ENCODE measurements at regions not wholly inside any gene's neighbourhood (a gene's known extent, or its start where the extent isn't known, plus 50 kb on each side); places are given as distances from the start of the nearest gene placed in this dataset.

GRCh38 chr17:57187391-57187790 lies 68.9 kb upstream of the MSI2 start:
- H3K18ac ChIP-seq (ENCODE audit: low read length) = no peak overlapping the region
- H3K9me3 ChIP-seq (ENCODE audit: insufficient read depth, low read depth, low read length) = no peaks in the 10 kb centered on the region
- no peak overlapping the region for H2AK5ac ChIP-seq (ENCODE audit: low read length)
- H3K4me2 ChIP-seq (ENCODE audit: low read length) = no peak overlapping the region
- H2AFZ ChIP-seq (ENCODE audit: insufficient read depth, low read length, poor library complexity) = no peak overlapping the region
- H3K27ac ChIP-seq (ENCODE audit: low read depth, low read length) = no peak overlapping the region
- no peak overlapping the region for H2BK120ac ChIP-seq (ENCODE audit: insufficient read depth, low read length, poor library complexity)
- H4K8ac ChIP-seq (ENCODE audit: low read depth, low read length) = no peak overlapping the region
- H3K14ac ChIP-seq (ENCODE audit: low read length) = no peak overlapping the region
- H3K4me1 ChIP-seq (ENCODE audit: control insufficient read depth in 1 of 2, insufficient read depth in 2 of 2, low read length in 2 of 2) = peaks cover 2 to 3% of the 10 kb centered on the region in 2 experiments
- no peak overlapping the region for H2BK5ac ChIP-seq (ENCODE audit: low read depth, low read length, poor library complexity)
- no peak overlapping the region for H2BK12ac ChIP-seq (ENCODE audit: low read length)
- no peaks in the 10 kb centered on the region for H3K79me1 ChIP-seq (ENCODE audit: low read length)
- no peak overlapping the region for H3K4me3 ChIP-seq (ENCODE audit: low read depth, low read length)
- H3K36me3 ChIP-seq (ENCODE audit: control insufficient read depth in 1 of 2, insufficient read depth in 2 of 2, low read length in 2 of 2) = no peaks in the 10 kb centered on the region
- no peaks in the 10 kb centered on the region for H3K79me2 ChIP-seq (ENCODE audit: control insufficient read depth, insufficient read depth, low read length, poor library complexity)
- no peak overlapping the region for H4K91ac ChIP-seq (ENCODE audit: low read depth, low read length)
- H3K23ac ChIP-seq (ENCODE audit: low read length) = no peak overlapping the region
- no peak overlapping the region for H3K9ac ChIP-seq (ENCODE audit: low read length)
- H4K12ac ChIP-seq (ENCODE audit: low read depth, low read length) = no peak overlapping the region
- H3K27me3 ChIP-seq (ENCODE audit: insufficient read depth, low read length) = no peaks in the 10 kb centered on the region
- no CpG with 5 or more reads among the region's 5 CpGs for WGBS (ENCODE audit: extremely low coverage, insufficient coverage, insufficient read length)
- no peak for DNase-seq
- H3K4ac ChIP-seq (ENCODE audit: low read depth, low read length) = no peak overlapping the region

DNA sequence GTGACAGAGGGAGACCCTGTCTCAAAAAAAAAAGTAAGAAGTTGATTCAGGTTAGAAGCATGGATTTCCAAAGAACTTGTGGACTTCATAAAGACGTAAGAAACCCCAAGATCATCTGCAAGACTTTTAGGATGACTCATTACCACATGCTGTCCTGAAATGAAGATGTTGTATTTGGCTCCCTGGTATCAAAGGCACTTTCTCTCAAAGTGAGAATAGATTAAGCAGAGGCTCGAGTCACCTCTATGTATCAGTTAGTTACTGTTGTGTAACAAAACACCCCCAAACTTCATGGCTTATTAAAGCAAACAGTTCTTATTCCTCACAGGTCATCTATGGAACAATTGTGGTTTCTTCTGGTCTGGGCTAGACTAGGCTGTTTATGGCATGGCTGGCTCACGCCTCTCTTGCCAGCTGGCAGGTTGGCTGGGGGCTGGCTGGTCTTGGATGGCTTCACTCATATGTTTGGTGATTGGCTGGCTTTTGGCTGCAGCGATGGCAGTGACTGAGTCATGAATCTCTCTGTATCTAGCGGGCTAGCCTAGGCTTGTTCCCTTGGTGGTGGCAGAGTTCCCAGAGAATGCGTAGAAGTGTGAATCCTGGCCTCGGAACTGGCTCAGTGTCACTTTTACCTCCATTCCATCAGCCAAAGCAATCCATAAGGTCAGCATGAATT lies 60.4 kb upstream of the MSI2 start:
- H4K12ac ChIP-seq (ENCODE audit: low read depth, low read length) = no peak overlapping the region
- no peaks in the 10 kb centered on the region for H3K79me2 ChIP-seq (ENCODE audit: control insufficient read depth, insufficient read depth, low read length, poor library complexity)
- no peaks in the 10 kb centered on the region for H3K4me1 ChIP-seq (ENCODE audit: control insufficient read depth in 1 of 2, insufficient read depth in 2 of 2, low read length in 2 of 2)
- no peak overlapping the region for H3K14ac ChIP-seq (ENCODE audit: low read length)
- no peak overlapping the region for H3K23ac ChIP-seq (ENCODE audit: low read length)
- no CpG with 5 or more reads among the region's 7 CpGs for WGBS (ENCODE audit: extremely low coverage, insufficient coverage, insufficient read length)
- H3K4ac ChIP-seq (ENCODE audit: low read depth, low read length) = no peak overlapping the region
- no peak overlapping the region for H4K91ac ChIP-seq (ENCODE audit: low read depth, low read length)
- no peak overlapping the region for H3K4me3 ChIP-seq (ENCODE audit: low read depth, low read length)
- H3K36me3 ChIP-seq (ENCODE audit: control insufficient read depth in 1 of 2, insufficient read depth in 2 of 2, low read length in 2 of 2) = no peaks in the 10 kb centered on the region
- no peak overlapping the region for H2BK5ac ChIP-seq (ENCODE audit: low read depth, low read length, poor library complexity)
- DNase-seq = no peak
- no peak overlapping the region for H4K8ac ChIP-seq (ENCODE audit: low read depth, low read length)
- no peak overlapping the region for H2AK5ac ChIP-seq (ENCODE audit: low read length)
- H3K4me2 ChIP-seq (ENCODE audit: low read length) = no peak overlapping the region
- peaks cover 6% of the 10 kb centered on the region for H3K9me3 ChIP-seq (ENCODE audit: insufficient read depth, low read depth, low read length)
- H3K27me3 ChIP-seq (ENCODE audit: insufficient read depth, low read length) = no peaks in the 10 kb centered on the region
- no peak overlapping the region for H3K9ac ChIP-seq (ENCODE audit: low read length)
- no peak overlapping the region for H3K27ac ChIP-seq (ENCODE audit: low read depth, low read length)
- no peak overlapping the region for H2BK120ac ChIP-seq (ENCODE audit: insufficient read depth, low read length, poor library complexity)
- H2AFZ ChIP-seq (ENCODE audit: insufficient read depth, low read length, poor library complexity) = no peak overlapping the region
- no peak overlapping the region for H3K18ac ChIP-seq (ENCODE audit: low read length)
- H3K79me1 ChIP-seq (ENCODE audit: low read length) = no peaks in the 10 kb centered on the region
- H2BK12ac ChIP-seq (ENCODE audit: low read length) = no peak overlapping the region

- WGBS (ENCODE audit: extremely low coverage, insufficient coverage, insufficient read length) = no CpG with 5 or more reads among the region's 5 CpGs
- Histone ChIP-seq H3K27me3 (ENCODE audit: insufficient read depth, low read length) (no peaks in the 10 kb centered on the region), H4K91ac (ENCODE audit: low read depth, low read length) (no peak overlapping the region), H3K23ac (ENCODE audit: low read length) (no peak overlapping the region), H3K36me3 (ENCODE audit: control insufficient read depth in 1 of 2, insufficient read depth in 2 of 2, low read length in 2 of 2) (no peaks in the 10 kb centered on the region), H4K8ac (ENCODE audit: low read depth, low read length) (no peak overlapping the region), H2BK12ac (ENCODE audit: low read length) (no peak overlapping the region), H3K79me1 (ENCODE audit: low read length) (no peaks in the 10 kb centered on the region), H2BK5ac (ENCODE audit: low read depth, low read length, poor library complexity) (no peak overlapping the region), H3K9ac (ENCODE audit: low read length) (peak overlapping the region; percentile 56), H3K4me3 (ENCODE audit: low read depth, low read length) (no peak overlapping the region), H3K27ac (ENCODE audit: low read depth, low read length) (no peak overlapping the region), H3K9me3 (ENCODE audit: insufficient read depth, low read depth, low read length) (peaks cover 6% of the 10 kb centered on the region), H2AFZ (ENCODE audit: insufficient read depth, low read length, poor library complexity) (no peak overlapping the region), H3K4me2 (ENCODE audit: low read length) (no peak overlapping the region), H3K4me1 (ENCODE audit: control insufficient read depth in 1 of 2, insufficient read depth in 2 of 2, low read length in 2 of 2) (no peaks in the 10 kb centered on the region), H2BK120ac (ENCODE audit: insufficient read depth, low read length, poor library complexity) (no peak overlapping the region), H3K4ac (ENCODE audit: low read depth, low read length) (no peak overlapping the region), H4K12ac (ENCODE audit: low read depth, low read length) (no peak overlapping the region), H2AK5ac (ENCODE audit: low read length) (no peak overlapping the region), H3K79me2 (ENCODE audit: control insufficient read depth, insufficient read depth, low read length, poor library complexity) (no peaks in the 10 kb centered on the region), H3K14ac (ENCODE audit: low read length) (no peak overlapping the region), H3K18ac (ENCODE audit: low read length) (no peak overlapping the region)
- DNase-seq = no peak
These were observed 58.8 kb upstream of the MSI2 start for GRCh38 chr17:57197466-57198071.

- H2AK5ac ChIP-seq (ENCODE audit: low read length) = no peak overlapping the region
- H3K4me2 ChIP-seq (ENCODE audit: low read length) = no peak overlapping the region
- H2BK12ac ChIP-seq (ENCODE audit: low read length) = no peak overlapping the region
- H3K4me3 ChIP-seq (ENCODE audit: low read depth, low read length) = no peak overlapping the region
- H4K91ac ChIP-seq (ENCODE audit: low read depth, low read length) = no peak overlapping the region
- H2AFZ ChIP-seq (ENCODE audit: insufficient read depth, low read length, poor library complexity) = no peak overlapping the region
- no peaks in the 10 kb centered on the region for H3K79me1 ChIP-seq (ENCODE audit: low read length)
- H3K4me1 ChIP-seq (ENCODE audit: control insufficient read depth in 1 of 2, insufficient read depth in 2 of 2, low read length in 2 of 2) = no peaks in the 10 kb centered on the region
- no peak overlapping the region for H3K23ac ChIP-seq (ENCODE audit: low read length)
- no peak overlapping the region for H3K18ac ChIP-seq (ENCODE audit: low read length)
- H3K9me3 ChIP-seq (ENCODE audit: insufficient read depth, low read depth, low read length) = peaks cover 3% of the 10 kb centered on the region
- H2BK5ac ChIP-seq (ENCODE audit: low read depth, low read length, poor library complexity) = no peak overlapping the region
- DNase-seq = peak; percentile 76 to 84
- H3K27ac ChIP-seq (ENCODE audit: low read depth, low read length) = no peak overlapping the region
- no peaks in the 10 kb centered on the region for H3K27me3 ChIP-seq (ENCODE audit: insufficient read depth, low read length)
- no peak overlapping the region for H3K14ac ChIP-seq (ENCODE audit: low read length)
- no peak overlapping the region for H3K9ac ChIP-seq (ENCODE audit: low read length)
- H3K36me3 ChIP-seq (ENCODE audit: control insufficient read depth in 1 of 2, insufficient read depth in 2 of 2, low read length in 2 of 2) = no peaks in the 10 kb centered on the region
- H3K79me2 ChIP-seq (ENCODE audit: control insufficient read depth, insufficient read depth, low read length, poor library complexity) = no peaks in the 10 kb centered on the region
- no peak overlapping the region for H4K12ac ChIP-seq (ENCODE audit: low read depth, low read length)
- H4K8ac ChIP-seq (ENCODE audit: low read depth, low read length) = no peak overlapping the region
- no peak overlapping the region for H3K4ac ChIP-seq (ENCODE audit: low read depth, low read length)
- no CpG with 5 or more reads among the region's 4 CpGs for WGBS (ENCODE audit: extremely low coverage, insufficient coverage, insufficient read length)
- no peak overlapping the region for H2BK120ac ChIP-seq (ENCODE audit: insufficient read depth, low read length, poor library complexity)
These were observed 54.8 kb upstream of the MSI2 start for GRCh38 chr17:57201481-57201880.
